Astrocyte (in vitro differentiated cells and primary cell): ENCODE measurements at regions not wholly inside any gene's neighbourhood (a gene's known extent, or its start where the extent isn't known, plus 50 kb on each side); places are given as distances from the start of the nearest gene placed in this dataset.
A peak's percentile ranks its signal among the peaks of the same experiment; 100 is the strongest.

ENCODE experiments used
- DNase-seq: peaks from one replicate; pipeline ENCODE4 v3.0.0-alpha.2; 2010; ENCODE audit warnings: low read depth
- FAIRE-seq: peaks from 2 replicates; lab custom pipeline; 2011; peaks lifted over from hg19 to GRCh38; lab: Jason Lieb, UNC
- H2AFZ ChIP-seq: 2 replicates; pipeline ENCODE4 v1.6.0; 2012; ENCODE audit warnings: low read depth, low read length, inconsistent platforms
- H3K27ac ChIP-seq: 2 replicates; pipeline ENCODE4 v1.5.1; 2011; ENCODE audit warnings: low read depth, low read length, inconsistent platforms
- H3K27me3 ChIP-seq: 2 replicates; pipeline ENCODE4 v1.6.0; 2011; ENCODE audit warnings: low read length, inconsistent platforms; ENCODE audit not compliant: insufficient read depth
- H3K36me3 ChIP-seq: 2 replicates; pipeline ENCODE4 v1.5.1; 2011; ENCODE audit warnings: low read length, inconsistent platforms; ENCODE audit not compliant: insufficient read depth
- H3K4me1 ChIP-seq: 2 replicates; pipeline ENCODE4 v1.5.1; 2011; ENCODE audit warnings: low read length, inconsistent platforms; ENCODE audit not compliant: insufficient read depth
- H3K4me2 ChIP-seq: 2 replicates; pipeline ENCODE4 v1.6.0; 2012; ENCODE audit warnings: low read length, inconsistent platforms
- H3K4me3 ChIP-seq: 2 replicates; pipeline ENCODE4 v1.5.1; 2011; ENCODE audit warnings: low read depth, mild to moderate bottlenecking, low read length, inconsistent platforms; ENCODE audit not compliant: insufficient read depth
- H3K79me2 ChIP-seq: 2 replicates; pipeline ENCODE4 v1.6.0; 2012; ENCODE audit warnings: mild to moderate bottlenecking, low read length, inconsistent platforms; ENCODE audit not compliant: insufficient read depth
- H3K9ac ChIP-seq: 2 replicates; pipeline ENCODE4 v1.6.0; 2012; ENCODE audit warnings: mild to moderate bottlenecking, low read length, inconsistent platforms
- H3K9me3 ChIP-seq: 2 replicates; pipeline ENCODE4 v1.5.1; 2012; ENCODE audit warnings: low read depth, mild to moderate bottlenecking, low read length, inconsistent platforms; ENCODE audit not compliant: insufficient read depth
- H4K20me1 ChIP-seq: 2 replicates; pipeline ENCODE4 v1.6.0; 2012; ENCODE audit warnings: low read length, inconsistent platforms; ENCODE audit not compliant: insufficient read depth
- H3K27ac Mint-ChIP-seq: one replicate; pipeline ENCODE4 v1.8.0; 2021; ENCODE audit warnings: mild to moderate bottlenecking, mixed read lengths; ENCODE audit not compliant: unreplicated experiment
- H3K27me3 Mint-ChIP-seq: one replicate; pipeline ENCODE4 v1.8.0; 2021; ENCODE audit warnings: low read depth, mixed read lengths; ENCODE audit not compliant: unreplicated experiment
- H3K36me3 Mint-ChIP-seq: one replicate; pipeline ENCODE4 v1.8.0; 2021; ENCODE audit warnings: low read depth, mixed read lengths; ENCODE audit not compliant: unreplicated experiment
- H3K4me1 Mint-ChIP-seq: one replicate; pipeline ENCODE4 v1.8.0; 2021; ENCODE audit warnings: low read depth, mixed read lengths; ENCODE audit not compliant: unreplicated experiment
- H3K4me3 Mint-ChIP-seq: one replicate; pipeline ENCODE4 v1.8.0; 2021; ENCODE audit warnings: mild to moderate bottlenecking, moderate library complexity, mixed read lengths; ENCODE audit not compliant: unreplicated experiment
- H3K9me3 Mint-ChIP-seq: one replicate; pipeline ENCODE4 v1.8.0; 2021; ENCODE audit warnings: mild to moderate bottlenecking, mixed read lengths; ENCODE audit not compliant: unreplicated experiment
- CTCF ChIP-seq: IDR thresholded peaks from 2 replicates; pipeline ENCODE4 v1.5.1; 2011; ENCODE audit warnings: low read depth, mild to moderate bottlenecking, inconsistent platforms, low read length, moderate library complexity; ENCODE audit not compliant: insufficient read depth
- EZH2 ChIP-seq: IDR thresholded peaks from 2 replicates; pipeline ENCODE4 v1.6.1; 2012; ENCODE audit warnings: mild to moderate bottlenecking, low read length, inconsistent platforms; ENCODE audit not compliant: insufficient read depth

GRCh38 chr13:100836711-100837110 lies 162.1 kb upstream of the TMTC4 start:
- no peaks in the 10 kb centered on the region for H3K79me2 ChIP-seq
- DNase-seq (peak; percentile 32), FAIRE-seq (no peak)
- H3K9ac ChIP-seq: no peak overlapping the region
- H3K9me3 Mint-ChIP-seq: no peaks in the 10 kb centered on the region
- no peak overlapping the region for H3K4me3 ChIP-seq
- H2AFZ ChIP-seq: no peak overlapping the region
- TF ChIP-seq EZH2 (no peak), CTCF (no peak)
- no peaks in the 10 kb centered on the region for H3K4me1 ChIP-seq
- peaks cover 2% of the 10 kb centered on the region for H3K27me3 Mint-ChIP-seq
- no peaks in the 10 kb centered on the region for H3K27me3 ChIP-seq
- no peaks in the 10 kb centered on the region for H4K20me1 ChIP-seq
- no peak overlapping the region for H3K4me3 Mint-ChIP-seq
- H3K4me2 ChIP-seq: no peak overlapping the region
- H3K4me1 Mint-ChIP-seq: no peaks in the 10 kb centered on the region
- H3K9me3 ChIP-seq: no peaks in the 10 kb centered on the region
- H3K27ac ChIP-seq: no peak overlapping the region
- no peak overlapping the region for H3K27ac Mint-ChIP-seq
- H3K36me3 ChIP-seq: no peaks in the 10 kb centered on the region
- H3K36me3 Mint-ChIP-seq: no peaks in the 10 kb centered on the region

DNA sequence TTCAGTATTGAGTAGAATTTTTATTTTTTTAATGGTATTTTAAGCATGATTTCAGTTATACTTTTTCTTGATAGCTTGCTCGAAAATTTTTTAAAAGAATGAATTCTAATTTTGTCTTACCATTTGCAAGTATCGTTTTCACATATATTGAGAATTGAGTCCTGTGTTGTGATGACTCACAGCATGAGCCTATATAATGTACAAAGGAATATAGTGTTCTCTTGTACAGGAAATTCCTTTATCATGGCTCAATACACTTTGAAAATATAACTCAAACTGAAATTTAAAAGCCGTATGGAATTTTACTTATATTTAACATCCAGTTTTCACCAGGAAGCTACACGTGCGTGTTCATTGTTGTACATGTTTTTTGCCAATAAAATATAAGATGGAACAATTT lies 161.1 kb upstream of the TMTC4 start:
- Histone ChIP-seq H3K4me3 (no peak overlapping the region), H4K20me1 (no peaks in the 10 kb centered on the region), H3K27me3 (no peaks in the 10 kb centered on the region), H3K27ac (no peak overlapping the region), H3K9me3 (no peaks in the 10 kb centered on the region), H3K4me2 (no peak overlapping the region), H2AFZ (no peak overlapping the region), H3K9ac (no peak overlapping the region), H3K79me2 (no peaks in the 10 kb centered on the region), H3K36me3 (no peaks in the 10 kb centered on the region), H3K4me1 (no peaks in the 10 kb centered on the region)
- Mint-ChIP-seq H3K4me3 (no peak overlapping the region), H3K27ac (no peak overlapping the region), H3K4me1 (no peaks in the 10 kb centered on the region), H3K36me3 (no peaks in the 10 kb centered on the region), H3K27me3 (peaks cover 2% of the 10 kb centered on the region), H3K9me3 (no peaks in the 10 kb centered on the region)
- DNase-seq: no peak
- TF ChIP-seq CTCF: no peak
- TF ChIP-seq EZH2: no peak
- FAIRE-seq: no peak

- no peaks in the 10 kb centered on the region for H4K20me1 ChIP-seq
- Mint-ChIP-seq H3K4me1 (no peaks in the 10 kb centered on the region), H3K27me3 (peaks cover 2% of the 10 kb centered on the region), H3K4me3 (no peak overlapping the region), H3K36me3 (no peaks in the 10 kb centered on the region), H3K9me3 (no peaks in the 10 kb centered on the region), H3K27ac (no peak overlapping the region)
- FAIRE-seq (no peak), DNase-seq (no peak)
- TF ChIP-seq CTCF: no peak
- no peak for TF ChIP-seq EZH2
- H3K79me2 ChIP-seq: no peaks in the 10 kb centered on the region
- H3K4me2 ChIP-seq: no peak overlapping the region
- H3K9me3 ChIP-seq: no peaks in the 10 kb centered on the region
- H3K27me3 ChIP-seq: no peaks in the 10 kb centered on the region
- no peak overlapping the region for H3K9ac ChIP-seq
- no peaks in the 10 kb centered on the region for H3K4me1 ChIP-seq
- no peak overlapping the region for H2AFZ ChIP-seq
- no peak overlapping the region for H3K4me3 ChIP-seq
- H3K27ac ChIP-seq: no peak overlapping the region
- H3K36me3 ChIP-seq: no peaks in the 10 kb centered on the region
Measured at GRCh38 chr13:100833427-100833826, 158.8 kb upstream of the TMTC4 start.
